Stimulated activated CD8-positive, alpha-beta memory T cell treated with anti-CD3 and anti-CD28 coated beads, Interleukin-15, amount 100 ng/mL, for 48 hours (primary cell): ENCODE measurements at regions not wholly inside any gene's neighbourhood (a gene's known extent, or its start where the extent isn't known, plus 50 kb on each side); places are given as distances from the start of the nearest gene placed in this dataset.
"Not testable (repeated sequence)": the region's sequence is repeated elsewhere in the genome, so short reads cannot be mapped to it uniquely, and the experiment has no call there.

Source experiments
- DNase-seq, 2 donors: peaks; one replicate each; pipeline ENCODE4 v3.0.0-alpha.2; 2020; ENCODE audit warnings: low read depth in 2 of 2

DNA sequence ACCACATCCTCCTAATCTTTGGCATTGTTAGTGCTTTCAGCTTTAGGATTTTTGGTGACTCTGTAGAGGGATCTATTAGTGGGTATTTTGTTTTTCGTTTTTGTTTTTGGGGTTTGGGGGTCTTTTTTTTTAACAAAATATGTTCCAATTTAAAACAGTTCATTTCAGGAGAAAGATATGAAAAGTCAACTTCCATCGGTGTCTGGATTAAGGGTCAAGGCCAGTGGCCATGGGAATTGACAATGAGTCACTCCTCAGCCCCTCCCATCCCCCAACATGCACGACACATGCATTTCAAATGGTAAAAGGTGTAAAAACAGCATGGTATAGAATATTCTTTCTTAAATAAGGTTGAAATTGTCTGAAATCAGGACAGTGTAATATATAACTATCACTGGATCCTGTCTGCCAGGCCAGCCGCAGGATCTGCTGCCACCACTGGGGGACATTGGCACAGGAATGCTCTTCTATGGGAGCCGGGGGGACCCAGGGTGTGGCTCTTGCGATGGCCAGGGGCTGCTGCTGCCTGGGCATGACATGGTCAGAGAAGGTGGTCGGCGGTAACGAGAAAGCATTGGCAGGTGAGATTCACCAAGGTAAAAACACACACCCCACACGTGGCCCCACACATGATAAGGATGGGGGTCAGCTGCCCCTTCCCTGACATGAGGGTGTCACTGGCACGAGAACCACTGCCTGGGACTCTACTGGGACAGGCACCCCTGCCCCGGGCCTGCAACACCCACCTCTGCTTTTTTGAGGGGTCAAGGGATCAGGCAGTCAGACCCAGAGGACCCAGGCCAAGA lies 126.2 kb upstream of the KCTD7 start:
- no peak for DNase-seq

DNA sequence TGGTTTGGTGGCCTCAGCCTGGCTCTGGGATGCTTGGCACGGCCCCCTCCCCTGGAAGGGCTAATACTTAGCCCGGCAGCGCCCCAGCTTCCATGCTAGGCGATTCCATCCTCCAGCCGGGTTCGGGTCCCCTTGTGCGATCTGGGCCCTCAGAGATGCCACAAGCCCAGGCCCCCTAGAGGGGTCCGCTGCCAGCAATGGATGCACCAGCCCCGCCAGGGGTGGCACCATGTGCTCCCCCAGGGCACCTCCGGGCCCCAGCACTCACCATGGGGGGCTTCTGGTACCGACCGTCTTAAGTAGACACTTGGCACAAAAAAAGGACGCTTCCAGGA lies 125.7 kb upstream of the KCTD7 start:
- DNase-seq = no peak

DNA sequence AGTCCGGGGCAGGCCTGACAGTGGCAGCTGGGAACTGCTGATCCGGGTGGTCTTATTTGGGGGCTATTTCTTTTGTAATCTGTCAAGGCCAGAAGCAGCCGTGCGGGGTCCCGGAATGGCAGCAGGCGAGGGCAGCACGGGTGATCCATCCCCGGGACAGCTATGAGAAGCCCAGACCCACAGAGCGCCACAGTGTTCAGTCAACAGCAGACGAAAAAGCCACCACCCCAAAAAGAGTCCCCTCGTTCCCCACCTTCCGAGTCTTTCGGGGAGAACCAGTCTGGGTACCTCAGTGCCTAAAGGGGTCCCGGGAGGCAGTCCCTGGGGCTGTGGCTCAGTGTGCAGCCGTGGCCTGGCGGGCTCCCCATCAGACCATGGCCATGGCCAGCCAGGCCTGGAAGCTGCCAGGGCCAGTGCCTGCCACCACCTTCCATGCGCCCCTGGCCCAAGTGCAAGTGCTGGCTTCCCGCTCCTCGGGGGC lies 125.1 kb upstream of the KCTD7 start:
- no peak for DNase-seq

DNA sequence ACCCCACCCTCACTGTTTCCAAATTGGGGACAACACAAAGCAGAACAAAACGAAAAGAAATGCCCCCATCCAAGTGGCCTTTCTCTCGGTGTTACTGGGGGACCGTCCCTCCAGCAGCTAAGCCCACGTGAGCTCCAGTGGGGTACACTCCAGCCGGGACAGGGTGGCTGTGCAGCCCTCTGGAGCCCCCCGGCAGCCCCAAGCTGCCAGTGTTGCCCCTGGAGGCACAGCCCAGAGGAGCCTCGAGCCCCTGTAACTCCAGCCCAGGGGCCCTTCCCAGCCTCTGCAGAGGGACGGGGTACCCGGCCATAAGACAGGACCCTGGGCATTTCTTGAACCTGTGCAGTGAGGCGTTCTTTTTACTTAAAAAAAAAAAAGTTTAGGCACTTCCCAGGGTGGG lies 124.5 kb upstream of the KCTD7 start:
- DNase-seq = no peak

DNA sequence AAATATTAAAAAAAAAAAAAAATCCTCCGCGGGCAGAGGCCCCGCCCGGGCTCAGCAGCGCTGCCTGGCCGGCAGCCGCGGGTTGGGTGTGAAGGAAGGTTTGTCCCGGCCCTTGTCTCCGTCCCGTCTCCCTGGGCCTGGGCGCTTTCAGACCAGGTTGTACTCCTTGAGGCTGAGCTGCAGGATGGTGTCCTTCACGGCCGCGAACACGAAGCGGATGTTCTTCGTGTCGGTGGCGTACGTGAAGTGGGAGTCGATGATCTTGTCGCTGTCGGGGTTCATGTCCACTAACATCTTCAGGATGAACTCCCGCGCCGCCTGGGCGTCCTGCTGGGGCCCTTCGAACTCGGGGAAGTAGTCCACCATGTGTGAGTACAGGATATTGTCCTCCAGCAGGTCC lies 123.7 kb upstream of the KCTD7 start:
- DNase-seq = no peak

DNA sequence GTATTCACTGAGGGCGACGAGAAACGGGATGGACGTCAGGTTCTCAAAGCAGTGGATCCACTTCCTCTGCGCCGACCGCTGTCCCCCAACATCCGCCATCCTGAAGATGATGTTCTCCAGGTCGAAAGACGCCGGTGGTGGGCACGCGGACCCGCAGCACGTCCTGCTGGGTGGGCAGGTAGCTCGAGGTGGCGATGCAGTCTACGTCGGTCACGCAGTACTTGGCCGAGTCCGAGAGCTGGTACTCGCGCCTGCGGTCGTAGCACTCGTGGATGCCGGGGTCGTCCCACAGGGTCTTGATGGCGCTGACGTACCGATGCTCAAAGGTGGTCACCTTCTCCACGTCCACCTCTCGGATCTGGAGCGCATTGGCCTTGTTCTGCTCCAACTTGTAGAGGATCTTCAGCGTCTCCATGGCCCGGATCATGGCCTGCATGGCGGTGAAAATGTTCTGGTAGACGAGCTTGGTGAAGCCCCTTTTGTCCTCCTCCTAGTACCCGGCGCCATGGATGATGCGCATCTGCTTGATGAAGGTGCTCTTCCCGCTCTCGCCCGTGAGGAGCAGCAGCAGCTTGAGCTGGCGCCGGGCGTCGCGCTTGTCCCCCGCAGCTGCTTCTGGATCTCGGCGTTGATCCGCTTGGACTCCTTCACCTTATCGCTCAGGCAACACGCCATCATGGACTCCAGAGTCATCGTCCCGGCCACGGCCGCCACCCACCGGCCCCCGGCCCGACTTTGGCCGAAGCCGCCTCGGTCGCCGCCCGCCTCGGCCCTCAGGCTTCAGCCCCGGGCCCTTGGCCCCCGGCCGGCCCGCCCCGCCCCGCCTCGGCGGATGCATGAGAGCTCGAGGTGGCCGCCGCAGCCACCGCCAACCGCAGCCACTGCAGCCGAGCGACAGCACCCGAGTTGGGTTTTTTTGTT lies 122.9 kb upstream of the KCTD7 start:
- DNase-seq = peak in 1 of 2 donors; percentile 17

DNA sequence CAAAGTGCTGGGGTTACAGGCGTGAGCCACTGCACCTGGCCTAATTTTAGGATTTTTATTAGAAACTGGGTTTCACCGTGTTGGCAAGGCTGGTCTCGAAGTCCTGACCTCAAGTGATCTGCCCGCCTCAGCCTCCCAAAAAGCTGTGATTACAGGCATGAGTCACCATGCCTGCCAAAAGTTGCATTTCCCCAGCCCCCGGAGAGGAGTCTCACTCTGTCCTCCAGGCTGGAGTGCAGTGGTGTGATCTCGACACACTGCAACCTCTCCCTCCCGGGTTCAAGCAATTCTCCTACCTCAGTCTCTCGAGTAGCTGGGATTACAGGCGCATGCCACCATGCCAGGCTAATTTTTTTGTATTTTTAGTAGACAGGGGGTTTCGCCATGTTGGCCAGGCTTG lies 122.0 kb upstream of the KCTD7 start:
- not testable (repeated sequence) for DNase-seq

DNA sequence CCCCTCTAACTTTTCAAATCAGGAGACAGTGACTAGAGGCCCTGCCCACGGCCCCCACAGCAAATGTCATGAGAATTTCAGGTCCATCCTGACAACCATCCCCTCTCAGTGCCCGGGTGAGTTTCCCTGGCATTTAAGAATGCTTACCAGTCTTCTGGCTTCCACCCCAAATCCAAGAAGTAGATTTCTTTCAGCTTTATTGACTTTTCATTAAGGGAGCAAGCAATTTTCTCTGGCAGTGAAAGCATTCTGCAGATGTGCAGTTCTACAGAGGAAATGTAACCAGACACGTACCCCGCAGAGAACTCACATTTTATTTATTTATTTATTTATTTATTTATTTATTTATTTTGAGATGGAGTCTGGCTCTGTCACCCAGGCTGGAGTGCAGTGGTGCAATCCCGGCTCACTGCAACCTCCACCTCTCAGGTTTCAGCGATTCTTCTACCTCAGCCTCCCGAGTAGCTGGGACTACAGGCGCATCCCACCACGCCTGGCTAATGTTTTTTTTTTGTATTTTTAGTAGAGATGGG lies 120.9 kb upstream of the KCTD7 start:
- DNase-seq = no peak

DNA sequence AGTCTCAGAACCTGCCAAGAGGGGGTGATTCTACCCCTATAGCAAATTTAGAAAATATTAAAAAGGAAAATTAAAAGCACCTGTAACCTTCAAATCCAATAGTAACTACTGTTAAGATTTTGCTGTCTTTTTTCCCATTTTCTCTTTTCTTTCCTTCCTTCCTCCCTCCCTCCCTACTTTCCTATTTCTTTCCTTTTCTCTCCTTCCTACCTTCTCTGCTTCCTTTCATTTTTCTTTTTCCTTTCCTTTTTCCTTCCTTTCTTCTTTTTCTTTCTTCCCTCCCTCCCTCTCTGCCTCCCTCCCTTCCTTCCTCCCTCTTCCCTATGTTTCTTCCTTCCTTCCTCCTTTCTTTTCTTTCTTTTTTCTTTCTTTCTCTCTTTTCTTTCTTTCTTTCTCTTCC lies 120.2 kb upstream of the KCTD7 start:
- DNase-seq = no peak

DNA sequence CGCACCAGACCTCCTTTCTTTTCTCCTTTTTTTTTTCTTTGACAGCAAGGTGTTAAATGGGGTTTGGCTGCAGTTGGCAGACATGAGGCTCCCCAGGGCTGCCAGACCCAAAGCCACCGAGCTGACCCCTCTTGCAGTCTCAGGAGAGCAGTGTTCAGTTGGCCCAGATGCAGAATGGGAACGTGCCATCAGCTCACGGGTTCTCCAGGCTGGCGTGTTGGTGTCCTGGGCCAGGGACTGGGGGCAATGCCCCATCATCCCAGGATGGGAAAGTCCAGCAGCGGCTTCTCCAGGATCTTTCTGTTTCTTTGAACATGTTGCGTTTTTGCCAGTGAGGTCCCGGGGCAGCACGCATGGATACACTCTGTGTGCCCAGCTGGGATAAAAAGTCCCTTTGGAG lies 114.6 kb upstream of the KCTD7 start:
- no peak for DNase-seq

DNA sequence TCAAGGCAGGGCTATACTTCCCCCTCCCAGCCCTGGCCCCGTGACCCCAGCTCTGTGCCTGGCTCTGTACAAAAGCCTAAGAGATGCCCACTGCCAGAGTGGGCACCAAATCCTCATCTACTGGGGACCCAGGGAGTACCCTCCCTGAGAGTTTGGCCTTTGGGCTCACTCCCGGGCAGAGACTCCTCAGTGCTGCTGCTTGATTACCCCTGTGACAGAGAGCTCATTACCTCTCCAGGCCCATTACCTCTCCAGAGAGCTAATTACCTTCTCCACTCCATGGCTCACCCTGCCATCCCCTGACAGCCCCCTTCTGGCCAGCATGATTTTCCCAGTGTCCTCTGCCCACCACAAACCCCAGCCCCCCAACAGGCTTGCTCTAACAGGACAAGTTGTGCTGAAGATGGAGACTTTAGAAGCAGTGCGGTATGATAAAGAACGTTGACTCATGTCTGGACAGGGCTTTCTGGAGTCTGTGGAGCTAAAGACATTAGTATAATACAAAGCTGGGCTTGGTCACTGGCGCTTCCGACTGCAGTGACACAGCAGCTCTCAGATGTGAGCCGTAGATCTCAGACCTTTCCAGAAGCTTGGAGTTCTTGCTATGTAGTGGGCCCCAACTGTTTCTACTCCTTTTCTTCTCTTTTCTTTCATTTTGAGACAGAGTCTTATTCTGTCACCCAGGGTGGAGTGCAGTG lies 111.3 kb upstream of the KCTD7 start:
- DNase-seq = no peak

DNA sequence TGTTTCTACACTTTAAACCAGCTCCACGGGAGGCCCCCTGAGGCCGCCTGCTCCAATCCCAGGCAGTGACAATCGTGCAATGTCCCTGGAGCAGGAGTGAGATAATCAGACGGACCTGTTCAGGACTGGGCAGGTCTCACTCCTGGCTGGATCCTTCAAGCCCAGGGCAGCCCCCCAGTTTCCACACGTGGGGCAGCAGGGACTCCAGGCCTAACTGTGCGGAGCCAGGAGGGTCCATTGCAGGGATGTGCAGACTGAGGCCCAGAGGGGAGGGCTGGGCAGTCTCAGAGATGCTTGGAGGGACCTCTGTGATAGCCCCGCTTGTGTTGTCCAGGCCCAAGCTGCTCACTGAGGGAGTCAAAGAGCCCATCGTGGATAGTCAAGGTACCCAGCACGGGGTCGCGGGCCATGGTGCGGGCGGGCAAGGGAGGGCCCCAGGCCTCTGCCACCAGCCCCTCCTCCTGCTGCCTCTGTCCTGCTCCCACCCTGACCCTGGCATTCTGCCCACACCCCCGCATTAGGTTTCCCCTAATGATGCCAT lies 110.5 kb upstream of the KCTD7 start:
- DNase-seq = no peak

DNA sequence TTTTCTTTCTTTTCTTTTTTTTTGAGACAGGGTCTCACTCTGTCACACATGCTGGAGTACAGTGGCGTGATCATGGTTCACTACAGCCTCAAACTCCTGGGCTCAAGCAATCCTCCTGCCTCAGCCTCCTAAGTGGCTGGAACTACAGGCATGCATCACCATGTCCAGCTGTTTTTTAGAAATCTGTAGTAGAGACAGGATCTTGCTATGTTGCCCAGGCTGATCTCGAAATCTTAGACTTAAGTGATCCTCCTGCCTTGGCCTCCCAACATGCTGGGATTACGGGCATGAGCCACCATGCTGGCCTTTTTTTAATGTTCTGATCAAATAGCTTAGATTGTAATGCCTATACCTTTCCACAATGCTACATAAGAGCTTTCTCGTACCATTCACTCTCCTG lies 107.0 kb upstream of the KCTD7 start:
- no peak for DNase-seq

DNA sequence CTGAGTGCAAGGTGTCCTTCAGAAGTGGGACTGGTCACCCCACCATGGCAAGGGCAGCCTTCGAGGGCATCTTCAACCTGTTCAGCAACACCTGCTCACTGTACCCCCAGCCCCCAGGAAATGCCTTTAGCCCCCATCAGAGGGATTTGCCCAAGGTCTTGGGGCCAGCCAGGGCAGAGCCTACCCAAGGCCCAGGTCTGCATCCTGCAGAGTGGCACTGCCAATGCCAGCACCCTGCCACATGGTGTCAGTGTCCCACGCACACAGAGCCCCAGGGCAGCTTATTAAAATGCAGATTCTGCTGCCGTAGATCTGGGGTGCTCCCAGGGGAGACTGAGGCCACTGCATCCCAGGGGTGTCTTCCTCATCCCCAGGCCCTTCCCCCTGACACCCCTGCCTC lies 106.2 kb upstream of the KCTD7 start:
- DNase-seq = no peak

DNA sequence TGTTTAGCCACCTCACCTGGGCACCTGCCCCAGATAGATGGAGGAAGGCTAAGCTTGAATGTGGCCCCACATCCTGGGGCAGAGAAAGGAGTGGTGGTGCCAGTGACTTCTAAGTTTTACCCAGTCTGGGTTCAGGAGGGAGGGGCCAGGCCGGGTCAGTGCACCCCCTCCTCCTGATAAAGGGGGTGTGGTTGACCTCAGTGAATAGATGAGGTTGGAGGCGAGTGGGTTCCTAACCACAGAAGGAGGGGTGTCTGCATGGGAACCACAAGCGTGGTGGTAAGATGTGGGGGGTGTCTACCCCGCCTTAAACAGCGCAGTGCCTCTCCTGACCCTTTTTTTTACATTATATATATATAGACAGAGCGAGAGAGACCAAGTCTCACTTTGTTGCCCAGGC lies 105.3 kb upstream of the KCTD7 start:
- DNase-seq = no peak

DNA sequence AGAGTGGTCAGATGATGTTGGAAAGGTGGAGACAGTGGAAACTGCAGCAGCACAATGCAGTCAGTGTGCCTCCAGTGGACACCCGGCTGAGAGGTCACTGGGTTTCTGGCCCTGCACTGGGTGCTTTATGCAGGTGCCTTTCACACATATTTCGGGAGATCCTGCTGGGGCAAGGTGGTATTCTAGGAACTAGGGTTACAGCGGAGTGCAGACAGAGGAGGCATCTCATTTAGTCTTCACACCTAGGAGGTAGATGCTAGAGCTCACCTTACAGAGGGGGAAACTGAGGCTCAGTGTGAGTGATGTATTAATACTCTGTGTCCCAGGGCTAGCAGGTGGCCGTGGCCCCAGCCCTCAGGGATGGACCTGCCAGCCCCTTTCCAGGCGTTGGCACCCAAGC lies 103.9 kb upstream of the KCTD7 start:
- DNase-seq = no peak

DNA sequence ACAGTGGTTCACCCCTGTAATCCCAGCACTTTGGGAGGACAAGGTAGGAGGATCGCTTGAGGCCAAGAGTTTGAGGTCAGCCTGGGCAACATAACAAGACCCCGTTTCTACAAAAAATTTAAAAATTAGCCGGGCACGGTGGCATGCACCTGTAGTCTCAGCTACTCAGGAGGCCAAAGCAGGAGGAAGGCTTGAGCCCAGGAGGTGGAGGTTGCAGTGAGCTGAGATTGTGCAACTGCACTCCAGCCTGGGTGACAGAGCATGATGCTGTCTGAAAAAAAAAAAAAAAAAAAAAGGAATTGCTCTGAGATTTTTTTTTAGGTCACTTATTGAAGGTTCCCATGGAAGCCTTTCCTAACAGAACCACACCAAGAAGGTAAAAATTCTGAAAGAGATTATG lies 101.9 kb upstream of the KCTD7 start:
- not testable (repeated sequence) for DNase-seq

DNA sequence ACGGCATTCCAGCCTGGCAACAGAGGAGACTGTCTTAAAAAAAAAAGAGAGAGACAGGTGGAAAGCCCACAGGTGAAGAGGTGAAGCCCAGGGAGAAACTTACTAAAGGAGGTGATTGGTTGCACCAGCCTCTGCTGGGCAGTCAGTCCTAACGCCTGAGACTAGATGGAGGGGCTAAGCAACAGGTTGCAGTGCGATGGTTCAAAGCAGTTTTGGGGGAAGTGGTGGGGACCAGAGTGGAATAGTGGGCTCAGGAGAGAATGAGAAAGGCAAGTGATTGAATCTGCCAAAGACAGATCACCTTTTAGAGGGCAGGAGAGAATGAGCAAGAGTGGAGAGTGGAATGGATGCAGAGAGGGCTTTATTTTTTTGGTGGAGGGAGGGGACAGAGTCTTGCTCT lies 100.0 kb upstream of the KCTD7 start:
- no peak for DNase-seq

DNA sequence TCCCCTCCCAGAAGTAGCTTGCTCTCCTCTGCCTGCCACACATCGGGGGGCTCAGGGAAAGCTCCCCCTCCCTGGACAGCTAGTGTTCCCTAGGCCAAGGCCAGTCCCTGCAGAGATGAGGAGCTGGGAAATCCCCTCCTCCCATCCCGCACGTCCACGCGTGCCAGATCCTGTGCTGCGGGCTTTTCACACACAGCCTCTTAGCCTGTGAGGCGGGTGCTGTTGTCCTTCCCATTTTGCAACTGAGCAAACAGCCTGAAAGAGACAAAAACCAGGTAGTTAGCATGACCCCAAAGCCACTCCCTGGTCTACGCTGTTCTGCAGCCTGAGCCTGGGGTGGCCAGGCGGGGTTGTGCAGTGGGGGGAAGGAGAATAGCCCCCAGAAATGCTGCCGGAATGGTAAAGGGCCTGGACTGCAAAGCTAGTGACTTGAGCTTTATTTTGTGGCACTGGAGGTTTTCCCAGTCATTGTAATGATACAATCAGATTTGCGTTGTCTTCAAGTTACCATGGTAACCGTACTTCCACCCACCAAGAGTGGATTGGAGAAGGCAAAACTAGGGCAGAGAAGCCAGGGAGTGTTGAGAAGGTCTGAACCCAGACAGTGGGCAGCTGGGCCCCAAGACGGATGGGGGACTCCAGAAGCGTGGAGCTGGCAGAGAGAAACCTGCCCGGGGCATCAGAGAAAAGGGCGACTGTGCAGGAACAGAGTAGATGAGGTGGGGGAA lies 98.6 kb upstream of the KCTD7 start:
- no peak for DNase-seq

DNA sequence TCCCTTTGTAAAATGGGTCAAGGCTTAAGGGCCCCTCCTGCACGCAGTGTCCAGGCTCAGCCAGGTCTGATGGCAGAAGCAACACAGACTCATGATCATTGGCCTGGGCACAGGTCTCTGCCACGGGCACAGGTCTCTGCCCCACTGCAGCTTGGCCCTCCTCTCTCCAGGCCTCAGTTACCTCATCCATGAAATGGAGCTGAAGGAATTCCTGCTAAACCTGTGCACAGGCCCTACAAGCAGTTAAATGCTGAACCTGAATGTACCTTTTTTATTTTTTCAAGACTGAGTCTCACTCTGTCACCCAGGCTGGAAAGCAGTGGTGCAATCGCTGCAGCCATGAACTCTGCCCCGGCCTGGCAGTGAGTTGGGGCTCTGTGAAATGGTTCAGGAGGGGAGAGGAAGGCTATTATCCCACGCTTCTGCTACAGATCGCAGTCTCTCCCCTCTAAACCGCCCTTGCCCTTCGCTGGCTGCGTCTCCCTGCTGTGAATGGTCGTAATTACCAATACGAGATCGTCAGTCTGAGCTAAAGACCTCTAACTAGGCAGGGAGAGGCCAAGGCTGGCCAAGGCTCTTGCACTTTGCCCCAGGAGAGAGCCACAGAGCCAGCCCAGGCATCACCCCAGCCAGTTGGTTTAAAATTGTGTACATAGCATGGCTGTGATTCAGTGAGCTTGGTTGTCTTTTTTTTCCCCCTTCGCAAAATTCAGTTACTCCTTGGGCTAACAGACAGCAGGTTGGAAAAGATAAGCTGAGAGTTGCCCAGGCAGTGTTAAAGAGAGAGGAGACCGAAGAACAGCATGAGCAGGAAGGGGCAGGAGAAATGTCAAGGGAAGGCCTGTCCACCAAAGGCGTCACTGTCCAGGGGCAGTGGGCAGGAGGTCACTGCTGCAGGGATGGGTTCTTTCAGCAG lies 93.0 kb upstream of the KCTD7 start:
- DNase-seq = no peak
